HG03558 (cell line): ENCODE measurements at regions not wholly inside any gene's neighbourhood (a gene's known extent, or its start where the extent isn't known, plus 50 kb on each side); places are given as distances from the start of the nearest gene placed in this dataset.

ENCODE experiments used
- ATAC-seq: cut with Tn5 transposase; IDR thresholded peaks from one replicate; pipeline ENCODE4 v1.9.1; 2021; ENCODE audit warnings: moderate number of reproducible peaks; ENCODE audit not compliant: unreplicated experiment; ENCODE audit errors: extremely low read depth

DNA sequence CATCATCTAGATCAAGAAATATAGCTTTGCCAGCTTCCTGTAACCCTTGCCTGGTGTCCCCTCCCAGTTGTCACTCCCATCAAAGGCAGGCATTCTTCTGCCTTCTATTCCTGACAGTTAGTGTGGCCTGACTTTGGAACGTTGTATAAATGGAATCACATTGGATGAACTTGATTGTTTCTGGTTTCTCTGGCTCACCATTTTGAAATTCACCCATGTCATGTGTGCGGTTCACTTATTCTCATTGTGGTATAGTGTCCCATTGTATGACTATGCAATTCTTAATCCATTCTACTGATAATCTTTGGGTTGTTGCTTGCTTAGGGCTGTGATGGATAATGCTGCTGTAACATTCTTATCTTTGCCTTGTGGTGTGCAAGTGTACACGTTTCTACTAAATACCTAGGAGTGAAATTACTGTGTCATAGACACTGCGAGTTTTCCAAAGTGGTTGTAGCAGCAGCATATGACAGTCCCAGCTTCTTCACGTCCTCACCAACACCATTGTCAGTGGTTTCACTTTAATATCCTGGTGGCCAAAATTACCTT lies 73.2 kb downstream of the VEGFA start:
- no peak for ATAC-seq

GRCh38 chr6:43842231-43842794 lies 72.3 kb downstream of the VEGFA start:
- ATAC-seq = no peak

DNA sequence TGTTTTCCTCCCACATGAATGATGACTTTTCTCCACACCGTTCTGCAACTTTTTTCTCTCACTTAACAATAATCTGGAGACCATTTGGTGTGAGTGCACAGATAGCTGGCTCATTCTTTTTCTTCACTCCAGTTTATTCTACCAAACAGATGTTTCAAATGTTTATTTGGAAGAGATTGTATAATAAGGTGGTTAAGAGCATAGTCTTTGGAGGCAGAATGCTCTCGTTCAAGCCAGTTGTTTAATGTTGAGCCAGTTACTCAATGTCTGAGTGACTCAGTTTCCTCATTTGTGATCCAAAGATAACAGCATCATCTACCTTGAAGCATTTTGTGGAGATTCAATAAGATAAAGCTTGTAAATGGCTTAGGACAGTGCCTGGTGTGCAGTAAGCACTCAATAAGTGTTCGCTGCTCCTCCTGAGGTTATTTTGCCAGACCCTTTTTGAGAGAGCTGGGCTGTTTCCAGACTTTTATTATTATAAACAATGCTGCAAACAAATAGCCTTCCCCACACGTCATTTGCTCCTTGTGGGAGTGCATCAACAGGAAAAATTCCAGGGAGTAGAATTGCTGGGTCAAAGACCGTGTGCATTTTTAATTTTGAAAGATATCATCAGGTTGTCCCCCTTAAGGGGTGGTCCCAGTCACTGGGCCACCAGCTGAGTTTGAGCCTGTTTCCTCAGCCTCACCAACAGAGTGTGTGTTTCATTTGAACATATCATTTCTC lies 70.6 kb downstream of the VEGFA start:
- ATAC-seq = no peak

DNA sequence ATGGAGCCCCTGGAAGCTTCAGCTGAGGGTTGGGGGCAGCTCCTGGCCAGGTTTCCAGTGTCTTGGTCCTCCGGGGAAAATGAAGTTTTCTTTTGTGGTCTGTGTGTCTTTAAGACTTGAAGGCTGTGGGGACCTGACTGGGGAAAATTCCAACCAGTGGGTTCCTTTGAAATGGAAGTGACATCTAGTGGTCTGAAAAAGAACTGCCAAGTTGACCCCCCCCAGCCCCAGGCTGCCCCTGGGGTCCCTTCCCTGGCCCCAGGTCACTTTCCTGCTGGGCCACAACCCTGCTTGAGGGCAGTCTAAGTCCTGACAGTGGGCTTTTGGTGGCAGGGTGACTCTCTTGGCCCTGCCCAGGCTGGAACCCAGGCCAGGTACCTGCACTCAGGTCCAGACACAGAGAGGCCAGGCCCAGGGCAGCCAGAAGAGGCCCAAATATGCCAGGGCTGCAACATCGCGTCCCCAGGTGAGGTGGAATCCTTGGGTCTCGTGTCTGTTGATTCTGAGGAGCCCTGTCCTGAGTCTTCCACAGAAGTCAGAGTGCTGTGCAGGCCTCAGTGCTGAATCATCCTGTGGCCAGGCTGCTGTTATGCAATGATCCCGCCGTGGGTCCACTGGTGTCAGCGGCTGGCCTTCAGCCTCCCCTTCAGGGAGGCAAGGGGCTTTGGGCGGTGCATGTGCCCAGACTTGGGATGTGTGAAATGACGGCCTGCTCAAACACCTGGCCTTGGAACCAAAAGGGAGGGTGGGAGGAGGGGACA lies 68.4 kb downstream of the VEGFA start:
- no peak for ATAC-seq

DNA sequence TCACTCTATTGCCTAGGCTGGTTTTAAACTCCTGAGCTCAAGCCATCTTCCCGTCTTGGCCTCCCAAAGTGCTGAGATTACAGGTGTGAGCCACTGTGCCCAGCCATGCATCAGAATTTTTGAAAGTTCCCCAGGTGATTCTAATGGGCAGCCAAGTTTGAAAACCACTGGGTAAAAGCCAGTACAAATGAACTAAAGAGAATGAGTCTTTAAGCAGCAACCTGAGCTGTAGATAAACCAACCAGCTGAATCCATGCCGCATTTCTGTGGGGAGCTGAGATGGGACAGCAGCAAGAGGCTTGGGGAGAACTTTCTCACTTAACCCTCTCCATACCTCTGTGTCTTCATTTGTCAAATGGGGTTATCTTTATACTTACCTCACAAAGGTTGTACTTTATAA lies 67.5 kb downstream of the VEGFA start:
- ATAC-seq = no peak

GRCh38 chr6:43836507-43837240 lies 66.7 kb downstream of the VEGFA start:
- no peak for ATAC-seq
